Astrocyte of the spinal cord (primary cell): ENCODE measurements at regions not wholly inside any gene's neighbourhood (a gene's known extent, or its start where the extent isn't known, plus 50 kb on each side); places are given as distances from the start of the nearest gene placed in this dataset.

Experiments used
- DNase-seq: peaks from one replicate; pipeline ENCODE4 v3.0.0; 2011; ENCODE audit warnings: low read depth, low spot score
- H3K4me3 ChIP-seq: 2 replicates; pipeline ENCODE4 v1.5.1; 2011; ENCODE audit warnings: low read depth, mild to moderate bottlenecking, low read length, moderate library complexity
- CTCF ChIP-seq: IDR thresholded peaks from 2 replicates; pipeline ENCODE4 v1.5.1; 2012; ENCODE audit warnings: low read depth, mild to moderate bottlenecking, low read length, inconsistent platforms
- in situ Hi-C: cut with HindIII; loops from 2 replicates; pipeline ENCODE4 v1.10.0; 2017; ENCODE audit warnings: low sequenced_read_pairs

- TF ChIP-seq CTCF = no peak
- no peak overlapping the region for H3K4me3 ChIP-seq
- no peak for DNase-seq
- in situ Hi-C loops = no loop called here
Observed at GRCh38 chr13:57311009-57311586, 144.1 kb downstream of the PRR20E start.

GRCh38 chr13:57314897-57315520 is 148.0 kb downstream of the PRR20E start:
- TF ChIP-seq CTCF = no peak
- in situ Hi-C loops = no loop called here
- no peak for DNase-seq

GRCh38 chr13:57326532-57326931 is 159.5 kb downstream of the PRR20E start:
- no peak for TF ChIP-seq CTCF
- DNase-seq = no peak
- H3K4me3 ChIP-seq = no peak overlapping the region
- in situ Hi-C loops = no loop called here

More at GRCh38 chr13:57314897-57315520, 148.0 kb downstream of the PRR20E start:
- no peak overlapping the region for H3K4me3 ChIP-seq

- no peak for TF ChIP-seq CTCF
- DNase-seq = no peak
- no peak overlapping the region for H3K4me3 ChIP-seq
- in situ Hi-C loops = no loop called here
Observed at GRCh38 chr13:57340878-57341277, 173.9 kb downstream of the PRR20E start.

- no peak for DNase-seq
- in situ Hi-C loops = no loop called here
- H3K4me3 ChIP-seq = no peak overlapping the region
- TF ChIP-seq CTCF = no peak
Observed at GRCh38 chr13:57345526-57345925, 178.5 kb downstream of the PRR20E start.

GRCh38 chr13:57346786-57347185 is 179.8 kb downstream of the PRR20E start:
- TF ChIP-seq CTCF = no peak
- in situ Hi-C loops = no loop called here
- H3K4me3 ChIP-seq = no peak overlapping the region
- no peak for DNase-seq
